SK-N-SH (cell line): ENCODE measurements at regions not wholly inside any gene's neighbourhood (a gene's known extent, or its start where the extent isn't known, plus 50 kb on each side); places are given as distances from the start of the nearest gene placed in this dataset.

Source experiments
- CTCF ChIA-PET: fragments of 300-600, 350-600 bp; formaldehyde crosslinking; extraction: SDS; loops from one replicate; lab custom pipeline; 2021; lab: Yijun Ruan, JAX
- POLR2A ChIA-PET: fragments of 350-600 bp; sonication (Branson Sonifier 250); formaldehyde crosslinking; extraction: SDS; loops from one replicate; lab custom pipeline; 2020; ENCODE audit warnings: antibody characterized with exemption, inconsistent platforms; lab: Yijun Ruan, JAX
- DNase-seq: peaks from one replicate; pipeline ENCODE4 v3.0.0; 2012
- H2AFZ ChIP-seq: fragments of 200-600 bp; sonication (generic); 2 replicates; pipeline ENCODE4 v1.8.1; 2016; ENCODE audit warnings: antibody characterized with exemption, mild to moderate bottlenecking, low read depth
- H3F3A ChIP-seq: fragments of 200-600 bp; sonication (generic); replicated peaks from 2 replicates; pipeline ENCODE3; 2016; ENCODE audit warnings: antibody characterized with exemption, mild to moderate bottlenecking; ENCODE audit not compliant: insufficient read depth
- H3K27ac ChIP-seq, 2 experiments: fragments of 200-500 bp in 1 of 2; fragments of 200-600 bp in 1 of 2; sonication (Bioruptor generic) in 1 of 2; sonication (generic), shearing (Covaris generic) in 1 of 2; 2 replicates each; pipeline versions ENCODE4 v1.5.1 to v1.6.1; 2014 to 2016; ENCODE audit warnings: low read depth in 2 of 2, inconsistent platforms in 1 of 2, low read length in 1 of 2, mild to moderate bottlenecking in 1 of 2, mixed read lengths in 1 of 2
- H3K27me3 ChIP-seq: fragments of 200-600 bp; sonication (generic), shearing (Covaris generic); 2 replicates; pipeline ENCODE4 v1.6.1; 2016; ENCODE audit warnings: mixed run types; ENCODE audit not compliant: insufficient read depth
- H3K36me3 ChIP-seq, 2 experiments: fragments of 200-500 bp in 1 of 2; fragments of 200-600 bp in 1 of 2; sonication (Bioruptor generic) in 1 of 2; sonication (generic) in 1 of 2; replicated peaks in 1 of 2; 2 replicates each; pipeline versions ENCODE3 to v1.5.1; 2014 to 2016; ENCODE audit warnings: low read length in 1 of 2, mild to moderate bottlenecking in 1 of 2; ENCODE audit not compliant: insufficient read depth in 2 of 2, control insufficient read depth in 1 of 2
- H3K4me1 ChIP-seq, 2 experiments: fragments of 200-500 bp in 1 of 2; fragments of 200-600 bp in 1 of 2; sonication (Bioruptor generic) in 1 of 2; sonication (generic), shearing (Covaris generic) in 1 of 2; 2 replicates each; pipeline versions ENCODE4 v1.5.1 to v1.6.1; 2014 to 2016; ENCODE audit warnings: low read depth in 1 of 2, low read length in 1 of 2, mixed run types in 1 of 2; ENCODE audit not compliant: insufficient read depth in 2 of 2, control insufficient read depth in 1 of 2
- H3K4me2 ChIP-seq: fragments of 200-600 bp; sonication (generic), shearing (Covaris generic); 2 replicates; pipeline ENCODE4 v1.6.1; 2017; ENCODE audit warnings: mixed run types
- H3K4me3 ChIP-seq, 2 experiments: fragments of 200-500 bp in 1 of 2; fragments of 200-600 bp in 1 of 2; sonication (Bioruptor generic) in 1 of 2; sonication (generic), shearing (Covaris generic) in 1 of 2; 2 replicates each; pipeline versions ENCODE4 v1.5.1 to v1.8.1; 2014 to 2016; ENCODE audit warnings: low read depth in 2 of 2, inconsistent platforms in 1 of 2, low read length in 1 of 2, mild to moderate bottlenecking in 1 of 2, mixed read lengths in 1 of 2, moderate library complexity in 1 of 2
- H3K79me2 ChIP-seq: fragments of 200-600 bp; sonication (generic); 2 replicates; pipeline ENCODE4 v1.8.1; 2017; ENCODE audit warnings: mild to moderate bottlenecking; ENCODE audit not compliant: insufficient read depth
- H3K9ac ChIP-seq: fragments of 200-600 bp; sonication (generic); 2 replicates; pipeline ENCODE4 v1.6.1; 2017; ENCODE audit warnings: mixed run types
- H3K9me2 ChIP-seq: fragments of 200-600 bp; sonication (generic); 2 replicates; pipeline ENCODE4 v1.6.1; 2017; ENCODE audit warnings: mixed run types
- H3K9me3 ChIP-seq: fragments of 200-600 bp; sonication (generic); 2 replicates; pipeline ENCODE4 v1.6.1; 2017; ENCODE audit warnings: mixed run types, mild to moderate bottlenecking, moderate library complexity
- H4K20me1 ChIP-seq: fragments of 200-600 bp; sonication (generic); 2 replicates; pipeline ENCODE4 v1.6.1; 2017; ENCODE audit warnings: mild to moderate bottlenecking, mixed run types; ENCODE audit not compliant: insufficient read depth
- EP300 ChIP-seq, 2 experiments: IDR thresholded peaks; 2 replicates each; pipeline versions ENCODE4 v1.4.0 to v1.6.1; 2012; ENCODE audit warnings: borderline replicate concordance in 1 of 2, low read depth in 1 of 2, low read length in 1 of 2
- FOXJ3 ChIP-seq: sonication (generic); formaldehyde crosslinking; IDR thresholded peaks from 2 replicates; pipeline ENCODE4 v1.5.1; 2020; ENCODE audit warnings: mild to moderate bottlenecking, missing genetic modification reagents
- FOXM1 ChIP-seq: IDR thresholded peaks from 2 replicates; pipeline ENCODE4 v1.4.0; 2012; ENCODE audit warnings: low read depth, mild to moderate bottlenecking
- GABPA ChIP-seq: IDR thresholded peaks from 2 replicates; pipeline ENCODE4 v1.4.0; 2012; ENCODE audit warnings: low read depth, mild to moderate bottlenecking
- GATA2 ChIP-seq: sonication (generic); formaldehyde crosslinking; IDR thresholded peaks from 2 replicates; pipeline ENCODE4 v1.5.0; 2020; ENCODE audit warnings: mild to moderate bottlenecking, missing genetic modification reagents
- PBX3 ChIP-seq: IDR thresholded peaks from 2 replicates; pipeline ENCODE4; 2012
- RAD21 ChIP-seq: IDR thresholded peaks from 2 replicates; pipeline ENCODE4 v1.6.1; 2012; ENCODE audit warnings: mild to moderate bottlenecking, low read length
- RCOR1 ChIP-seq: fragments of 150-350 bp; IDR thresholded peaks from 2 replicates; pipeline ENCODE4 v1.6.1; 2017; ENCODE audit warnings: antibody characterized with exemption, low read length
- SMC3 ChIP-seq: IDR thresholded peaks from 2 replicates; pipeline ENCODE4 v1.6.1; 2012; ENCODE audit warnings: low read depth, low read length, improper control_type of control experiment
- ZBTB33 ChIP-seq: IDR thresholded peaks from 2 replicates; pipeline ENCODE4 v1.4.0; 2012; ENCODE audit warnings: low read depth, borderline replicate concordance
- WGBS: methylation state at CpG from one replicate; pipeline ENCODE4 v1.1.6; 2017; ENCODE audit warnings: low lambda C conversion rate; 5-methylcytosine and 5-hydroxymethylcytosine counted together
- TF ChIP-seq, protein P1 (sequence below): fragments of 200-600 bp; sonication (generic); IDR thresholded peaks from 2 replicates; pipeline ENCODE4 v1.6.1; 2017; ENCODE audit warnings: antibody characterized with exemption, mild to moderate bottlenecking, moderate library complexity
- TF ChIP-seq, protein P2 (sequence below): fragments of 150-350 bp; IDR thresholded peaks from 2 replicates; pipeline ENCODE4 v1.6.1; 2017; ENCODE audit warnings: antibody characterized with exemption, low read length, low read depth, borderline replicate concordance
- TF ChIP-seq, protein P3 (sequence below): IDR thresholded peaks from 2 replicates; pipeline ENCODE4 v1.4.0; 2012; ENCODE audit warnings: low read depth, borderline replicate concordance

DNA sequence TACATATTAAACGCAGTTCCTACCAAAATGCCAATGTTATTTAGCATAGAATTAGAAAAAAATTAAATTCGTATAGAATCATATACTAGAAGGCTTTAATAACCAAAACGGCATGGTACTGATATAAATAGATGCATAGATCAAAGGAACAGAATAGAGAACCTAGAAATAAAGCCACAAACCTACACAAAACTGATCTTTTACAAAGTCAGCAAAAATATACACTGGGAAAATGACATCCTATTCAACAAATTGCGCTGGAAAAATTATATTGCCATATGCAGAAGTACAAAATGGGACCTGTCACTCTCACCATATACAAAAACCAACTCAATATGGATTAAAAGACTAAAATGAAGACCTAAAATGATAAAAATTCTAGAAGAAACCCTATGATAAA is 1882.6 kb downstream of the TP53TG3F start:
- H3K27ac ChIP-seq: no peak overlapping the region
- no peak overlapping the region for H3K4me3 ChIP-seq
- under 1% methylated on average over 4 of the region's 4 CpGs for WGBS
- no peak overlapping the region for H2AFZ ChIP-seq
- no peaks in the 10 kb centered on the region for H3K27me3 ChIP-seq
- no peaks in the 10 kb centered on the region for H3K9me2 ChIP-seq
- no peaks in the 10 kb centered on the region for H3K4me1 ChIP-seq
- no peaks in the 10 kb centered on the region for H3K36me3 ChIP-seq
- no peaks in the 10 kb centered on the region for H3K79me2 ChIP-seq
- TF ChIP-seq, protein P1, sequence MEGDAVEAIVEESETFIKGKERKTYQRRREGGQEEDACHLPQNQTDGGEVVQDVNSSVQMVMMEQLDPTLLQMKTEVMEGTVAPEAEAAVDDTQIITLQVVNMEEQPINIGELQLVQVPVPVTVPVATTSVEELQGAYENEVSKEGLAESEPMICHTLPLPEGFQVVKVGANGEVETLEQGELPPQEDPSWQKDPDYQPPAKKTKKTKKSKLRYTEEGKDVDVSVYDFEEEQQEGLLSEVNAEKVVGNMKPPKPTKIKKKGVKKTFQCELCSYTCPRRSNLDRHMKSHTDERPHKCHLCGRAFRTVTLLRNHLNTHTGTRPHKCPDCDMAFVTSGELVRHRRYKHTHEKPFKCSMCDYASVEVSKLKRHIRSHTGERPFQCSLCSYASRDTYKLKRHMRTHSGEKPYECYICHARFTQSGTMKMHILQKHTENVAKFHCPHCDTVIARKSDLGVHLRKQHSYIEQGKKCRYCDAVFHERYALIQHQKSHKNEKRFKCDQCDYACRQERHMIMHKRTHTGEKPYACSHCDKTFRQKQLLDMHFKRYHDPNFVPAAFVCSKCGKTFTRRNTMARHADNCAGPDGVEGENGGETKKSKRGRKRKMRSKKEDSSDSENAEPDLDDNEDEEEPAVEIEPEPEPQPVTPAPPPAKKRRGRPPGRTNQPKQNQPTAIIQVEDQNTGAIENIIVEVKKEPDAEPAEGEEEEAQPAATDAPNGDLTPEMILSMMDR: no peak
- TF ChIP-seq FOXM1: no peak
- TF ChIP-seq EP300 (IDR thresholded peaks at IDR 0.05; ENCODE audit: borderline replicate concordance in 1 of 2, low read depth in 1 of 2, low read length in 1 of 2): no peak
- TF ChIP-seq GABPA: no peak
- H3F3A ChIP-seq: no peaks in the 10 kb centered on the region
- CTCF ChIA-PET: no interaction called here
- H3K4me2 ChIP-seq: no peak overlapping the region
- H3K9ac ChIP-seq: no peak overlapping the region
- no peak for DNase-seq
- no peaks in the 10 kb centered on the region for H4K20me1 ChIP-seq
- no peaks in the 10 kb centered on the region for H3K9me3 ChIP-seq
- POLR2A ChIA-PET: no interaction called here

GRCh38 chr16:35344012-35344762 is 1884.8 kb downstream of the TP53TG3F start:
- no peak for TF ChIP-seq PBX3
- TF ChIP-seq, protein P1: no peak
- TF ChIP-seq GABPA: no peak
- no peak for TF ChIP-seq GATA2 (CRISPR knock-in tag)
- TF ChIP-seq ZBTB33: no peak
- no peak for TF ChIP-seq RAD21
- TF ChIP-seq, protein P2, sequence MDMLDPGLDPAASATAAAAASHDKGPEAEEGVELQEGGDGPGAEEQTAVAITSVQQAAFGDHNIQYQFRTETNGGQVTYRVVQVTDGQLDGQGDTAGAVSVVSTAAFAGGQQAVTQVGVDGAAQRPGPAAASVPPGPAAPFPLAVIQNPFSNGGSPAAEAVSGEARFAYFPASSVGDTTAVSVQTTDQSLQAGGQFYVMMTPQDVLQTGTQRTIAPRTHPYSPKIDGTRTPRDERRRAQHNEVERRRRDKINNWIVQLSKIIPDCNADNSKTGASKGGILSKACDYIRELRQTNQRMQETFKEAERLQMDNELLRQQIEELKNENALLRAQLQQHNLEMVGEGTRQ: no peak
- no peak for TF ChIP-seq FOXJ3 (CRISPR knock-in tag)
- TF ChIP-seq SMC3: no peak
- no peak for TF ChIP-seq RCOR1
- TF ChIP-seq, protein P3, sequence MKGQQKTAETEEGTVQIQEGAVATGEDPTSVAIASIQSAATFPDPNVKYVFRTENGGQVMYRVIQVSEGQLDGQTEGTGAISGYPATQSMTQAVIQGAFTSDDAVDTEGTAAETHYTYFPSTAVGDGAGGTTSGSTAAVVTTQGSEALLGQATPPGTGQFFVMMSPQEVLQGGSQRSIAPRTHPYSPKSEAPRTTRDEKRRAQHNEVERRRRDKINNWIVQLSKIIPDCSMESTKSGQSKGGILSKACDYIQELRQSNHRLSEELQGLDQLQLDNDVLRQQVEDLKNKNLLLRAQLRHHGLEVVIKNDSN: no peak
- Histone ChIP-seq H3K36me3 (no peaks in the 10 kb centered on the region), H3K4me2 (no peak overlapping the region), H3K27me3 (no peaks in the 10 kb centered on the region), H2AFZ (no peak overlapping the region), H3K9ac (no peak overlapping the region), H3K27ac (no peak overlapping the region), H3K4me3 (no peak overlapping the region), H3K9me3 (no peaks in the 10 kb centered on the region), H3K4me1 (no peaks in the 10 kb centered on the region), H3K9me2 (0 out of 2 replicates have a peak, but pooled peaks cover 1% of the 10 kb centered on the region), H4K20me1 (no peaks in the 10 kb centered on the region), H3K79me2 (no peaks in the 10 kb centered on the region), H3F3A (no peaks in the 10 kb centered on the region)
- DNase-seq: no peak
- ChIA-PET POLR2A (no interaction called here), CTCF (interaction anchor here (1.8 kb wide), 1 partner anchor 47 kb away, joined by 4 read pairs; no protein-coding TSS in a partner anchor)
- 23% methylated on average over 22 of the region's 41 CpGs for WGBS
